Renal cortical epithelial cell (primary cell): ENCODE measurements at regions not wholly inside any gene's neighbourhood (a gene's known extent, or its start where the extent isn't known, plus 50 kb on each side); places are given as distances from the start of the nearest gene placed in this dataset.

Source experiments
- DNase-seq: peaks from one replicate; pipeline ENCODE4 v3.0.0-alpha.2; 2011; ENCODE audit warnings: low read depth

- DNase-seq: no peak
Observed at GRCh38 chr6:93785694-93786030, 366.3 kb upstream of the EPHA7 start.

GRCh38 chr6:93784794-93785693 lies 365.7 kb upstream of the EPHA7 start:
- DNase-seq: peak; percentile 86

- DNase-seq: peak; percentile 62
Observed at GRCh38 chr6:93779086-93779841, 359.9 kb upstream of the EPHA7 start.

GRCh38 chr6:93759190-93759589 lies 339.8 kb upstream of the EPHA7 start:
- no peak for DNase-seq

- DNase-seq: peak; percentile 38
Observed at GRCh38 chr6:93751969-93752368, 332.6 kb upstream of the EPHA7 start.

GRCh38 chr6:93749930-93750329 lies 330.6 kb upstream of the EPHA7 start:
- DNase-seq: no peak

- no peak for DNase-seq
Observed at GRCh38 chr6:93749191-93749590, 329.8 kb upstream of the EPHA7 start.

- no peak for DNase-seq
Observed at GRCh38 chr6:93746892-93747291, 327.5 kb upstream of the EPHA7 start.

- no peak for DNase-seq
Observed at GRCh38 chr6:93745306-93745705, 325.9 kb upstream of the EPHA7 start.

GRCh38 chr6:93735099-93735498 lies 315.7 kb upstream of the EPHA7 start:
- DNase-seq: peak; percentile 71

- peak; percentile 1 for DNase-seq
Observed at GRCh38 chr6:93731306-93731705, 311.9 kb upstream of the EPHA7 start.

- DNase-seq: no peak
Observed at GRCh38 chr6:93728150-93728549, 308.8 kb upstream of the EPHA7 start.

GRCh38 chr6:93727447-93727846 lies 308.1 kb upstream of the EPHA7 start:
- no peak for DNase-seq

GRCh38 chr6:93721386-93722048 lies 302.2 kb upstream of the EPHA7 start:
- peak; percentile 52 for DNase-seq

GRCh38 chr6:93713974-93714373 lies 294.6 kb upstream of the EPHA7 start:
- DNase-seq: no peak

GRCh38 chr6:93703431-93703830 lies 284.1 kb upstream of the EPHA7 start:
- DNase-seq: no peak

- DNase-seq: peak; percentile 19
Observed at GRCh38 chr6:93701526-93701925, 282.2 kb upstream of the EPHA7 start.

GRCh38 chr6:93685494-93685893 lies 266.1 kb upstream of the EPHA7 start:
- DNase-seq: no peak

GRCh38 chr6:93684339-93684738 lies 265.0 kb upstream of the EPHA7 start:
- peak; percentile 36 for DNase-seq

- DNase-seq: no peak
Observed at GRCh38 chr6:93679836-93680235, 260.5 kb upstream of the EPHA7 start.

GRCh38 chr6:93678841-93679454 lies 259.6 kb upstream of the EPHA7 start:
- DNase-seq: peak; percentile 35
